GM12891 (cell line): ENCODE measurements at regions not wholly inside any gene's neighbourhood (a gene's known extent, or its start where the extent isn't known, plus 50 kb on each side); places are given as distances from the start of the nearest gene placed in this dataset.

Experiments
- PAX5 ChIP-seq: IDR thresholded peaks from 2 replicates; pipeline ENCODE4 v1.6.1; 2011; ENCODE audit warnings: low read length, moderate library complexity, mild to moderate bottlenecking; ENCODE audit not compliant: insufficient read depth, severe bottlenecking
- POLR2A ChIP-seq: IDR thresholded peaks from 2 replicates; pipeline ENCODE4 v1.6.1; 2011; ENCODE audit warnings: low read depth, low read length, control low read depth
- POLR2AphosphoS5 ChIP-seq: IDR thresholded peaks from 2 replicates; pipeline ENCODE4 v1.6.1; 2011; ENCODE audit warnings: low read depth, low read length, control low read depth
- POU2F2 ChIP-seq: IDR thresholded peaks from 2 replicates; pipeline ENCODE4 v1.6.1; 2011; ENCODE audit warnings: low read depth, mild to moderate bottlenecking, control low read depth, low read length, moderate library complexity
- SPI1 ChIP-seq: IDR thresholded peaks from 2 replicates; pipeline ENCODE4 v1.6.1; 2011; ENCODE audit warnings: low read depth, low read length, control low read depth
- TAF1 ChIP-seq: IDR thresholded peaks from 2 replicates; pipeline ENCODE4 v1.6.1; 2011; ENCODE audit warnings: low read depth, low read length, control low read depth

DNA sequence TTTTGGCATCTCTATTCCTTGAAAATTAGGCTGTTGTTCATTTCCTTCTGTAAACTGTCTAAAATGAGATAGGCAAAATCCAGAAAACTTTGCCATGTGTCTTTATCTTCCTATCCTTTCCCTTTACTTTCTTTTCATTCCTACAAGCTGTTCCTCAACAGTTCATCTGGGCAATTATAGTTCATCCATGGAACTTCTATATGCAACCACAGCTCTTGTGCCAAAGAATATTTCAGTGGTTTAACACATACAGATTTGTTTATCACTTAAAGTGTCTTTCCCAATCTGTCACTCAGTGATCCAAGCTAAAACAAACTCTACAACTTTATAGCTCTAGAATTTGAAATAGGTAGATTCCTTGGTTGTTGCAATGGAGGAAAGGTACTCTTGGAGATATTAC lies 230.3 kb upstream of the EPHA6 start:
- TF ChIP-seq TAF1 (no peak), POLR2A (no peak), POU2F2 (no peak), POLR2AphosphoS5 (no peak), PAX5 (no peak), SPI1 (no peak)
